Left ventricle myocardium inferior (tissue), 1 donor: ENCODE measurements at regions not wholly inside any gene's neighbourhood (a gene's known extent, or its start where the extent isn't known, plus 50 kb on each side); places are given as distances from the start of the nearest gene placed in this dataset.

Experiments
- DNase-seq: peaks from one replicate; pipeline ENCODE4 v3.0.0-alpha.2; 2020
- H3K27ac ChIP-seq: fragments of 200-600 bp; replicated peaks from 2 replicates; pipeline ENCODE4 v1.8.0; 2021
- H3K27me3 ChIP-seq: fragments of 200-600 bp; 2 replicates; pipeline ENCODE4 v1.8.0; 2021; ENCODE audit warnings: low read depth
- H3K36me3 ChIP-seq: fragments of 200-600 bp; 2 replicates; pipeline ENCODE4 v1.8.0; 2021
- H3K4me1 ChIP-seq: fragments of 200-600 bp; 2 replicates; pipeline ENCODE4 v1.8.0; 2021
- H3K4me3 ChIP-seq: fragments of 200-600 bp; 2 replicates; pipeline ENCODE4 v1.8.0; 2021; ENCODE audit warnings: mild to moderate bottlenecking, moderate library complexity
- H3K9me3 ChIP-seq: fragments of 200-600 bp; replicated peaks from 2 replicates; pipeline ENCODE4 v1.8.0; 2021
- CTCF ChIP-seq: fragments of 200-600 bp; IDR thresholded peaks from 2 replicates; pipeline ENCODE4 v1.8.0; 2021; ENCODE audit warnings: antibody characterized with exemption, mild to moderate bottlenecking, borderline replicate concordance
- intact Hi-C: fragments of 100-400 bp; cut with micrococcal nuclease; formaldehyde crosslinking; loops from one replicate; pipeline ENCODE4 v1.11.0; 2022
- donor health status: DM: no; HTN: yes; CAD: no; lungs with severe emphysema.

GRCh38 chr13:26831336-26831908 is 70.8 kb upstream of the GPR12 start:
- Histone ChIP-seq H3K9me3 (no peaks in the 10 kb centered on the region), H3K36me3 (no peaks in the 10 kb centered on the region), H3K4me3 (no peak overlapping the region), H3K4me1 (no peaks in the 10 kb centered on the region), H3K27me3 (peaks cover 11% of the 10 kb centered on the region), H3K27ac (no peak overlapping the region)
- intact Hi-C loops = no loop called here
- no peak for TF ChIP-seq CTCF
- no peak for DNase-seq

GRCh38 chr13:26829716-26830115 is 69.1 kb upstream of the GPR12 start:
- H3K27me3 ChIP-seq = peaks cover 11% of the 10 kb centered on the region
- no peaks in the 10 kb centered on the region for H3K4me1 ChIP-seq
- DNase-seq = no peak
- H3K4me3 ChIP-seq = no peak overlapping the region
- intact Hi-C loops = no loop called here
- no peaks in the 10 kb centered on the region for H3K9me3 ChIP-seq
- TF ChIP-seq CTCF = no peak
- no peaks in the 10 kb centered on the region for H3K36me3 ChIP-seq
- H3K27ac ChIP-seq = no peak overlapping the region

- H3K27ac ChIP-seq = no peak overlapping the region
- DNase-seq = no peak
- no peaks in the 10 kb centered on the region for H3K36me3 ChIP-seq
- no peaks in the 10 kb centered on the region for H3K9me3 ChIP-seq
- H3K4me1 ChIP-seq = peaks cover under 1% of the 10 kb centered on the region
- H3K4me3 ChIP-seq = no peak overlapping the region
- intact Hi-C loops = no loop called here
- H3K27me3 ChIP-seq = no peaks in the 10 kb centered on the region
- TF ChIP-seq CTCF = no peak
Observed at GRCh38 chr13:26824581-26824980, 64.0 kb upstream of the GPR12 start.

- Histone ChIP-seq H3K27ac (no peak overlapping the region), H3K27me3 (no peaks in the 10 kb centered on the region), H3K4me1 (peaks cover 10% of the 10 kb centered on the region), H3K36me3 (no peaks in the 10 kb centered on the region), H3K4me3 (no peak overlapping the region), H3K9me3 (no peaks in the 10 kb centered on the region)
- DNase-seq = no peak
- TF ChIP-seq CTCF = no peak
- intact Hi-C loops = no loop called here
Observed at GRCh38 chr13:26822146-26822545, 61.6 kb upstream of the GPR12 start.

- H3K9me3 ChIP-seq = no peaks in the 10 kb centered on the region
- H3K27me3 ChIP-seq = no peaks in the 10 kb centered on the region
- intact Hi-C loops = no loop called here
- H3K36me3 ChIP-seq = no peaks in the 10 kb centered on the region
- H3K27ac ChIP-seq = no peak overlapping the region
- DNase-seq = no peak
- H3K4me3 ChIP-seq = no peak overlapping the region
- peaks cover 14% of the 10 kb centered on the region for H3K4me1 ChIP-seq
- no peak for TF ChIP-seq CTCF
Observed at GRCh38 chr13:26821672-26822071, 61.1 kb upstream of the GPR12 start.
